ENCODE measurements at regions not wholly inside any gene's neighbourhood (a gene's known extent, or its start where the extent isn't known, plus 50 kb on each side); places are given as distances from the start of the nearest gene placed in this dataset.

DNA sequence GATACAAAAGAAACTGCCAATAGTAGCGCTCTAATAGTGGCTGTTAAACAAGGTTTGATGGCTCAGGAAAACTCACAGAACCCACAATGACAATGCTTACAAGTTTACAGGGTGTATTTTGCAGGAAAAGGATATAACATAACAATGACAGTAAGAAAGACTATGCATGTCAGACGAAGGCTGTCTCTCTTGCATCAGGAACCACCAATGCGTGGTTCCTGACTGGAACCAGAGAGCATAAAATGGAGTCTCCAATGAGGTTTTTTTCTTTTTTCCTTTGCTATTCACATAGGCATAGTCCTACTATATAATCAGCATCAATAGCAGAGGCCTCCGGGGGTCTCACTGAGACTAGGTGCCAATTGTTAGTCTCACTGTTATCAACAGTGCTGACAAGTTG is 120.4 kb upstream of the STEAP1 start:
- no peak for TF ChIP-seq POLR2A (IDR thresholded peaks at IDR 0.05)
- TF ChIP-seq, protein P1, sequence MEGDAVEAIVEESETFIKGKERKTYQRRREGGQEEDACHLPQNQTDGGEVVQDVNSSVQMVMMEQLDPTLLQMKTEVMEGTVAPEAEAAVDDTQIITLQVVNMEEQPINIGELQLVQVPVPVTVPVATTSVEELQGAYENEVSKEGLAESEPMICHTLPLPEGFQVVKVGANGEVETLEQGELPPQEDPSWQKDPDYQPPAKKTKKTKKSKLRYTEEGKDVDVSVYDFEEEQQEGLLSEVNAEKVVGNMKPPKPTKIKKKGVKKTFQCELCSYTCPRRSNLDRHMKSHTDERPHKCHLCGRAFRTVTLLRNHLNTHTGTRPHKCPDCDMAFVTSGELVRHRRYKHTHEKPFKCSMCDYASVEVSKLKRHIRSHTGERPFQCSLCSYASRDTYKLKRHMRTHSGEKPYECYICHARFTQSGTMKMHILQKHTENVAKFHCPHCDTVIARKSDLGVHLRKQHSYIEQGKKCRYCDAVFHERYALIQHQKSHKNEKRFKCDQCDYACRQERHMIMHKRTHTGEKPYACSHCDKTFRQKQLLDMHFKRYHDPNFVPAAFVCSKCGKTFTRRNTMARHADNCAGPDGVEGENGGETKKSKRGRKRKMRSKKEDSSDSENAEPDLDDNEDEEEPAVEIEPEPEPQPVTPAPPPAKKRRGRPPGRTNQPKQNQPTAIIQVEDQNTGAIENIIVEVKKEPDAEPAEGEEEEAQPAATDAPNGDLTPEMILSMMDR (IDR thresholded peaks at IDR 0.05): no peak
